GM12864 (cell line): ENCODE measurements at regions not wholly inside any gene's neighbourhood (a gene's known extent, or its start where the extent isn't known, plus 50 kb on each side); places are given as distances from the start of the nearest gene placed in this dataset.

Experiments used
- DNase-seq: peaks from one replicate; pipeline ENCODE4 v3.0.0-alpha.2; 2011; ENCODE audit warnings: low read depth
- H3K4me3 ChIP-seq: 2 replicates; pipeline ENCODE4 v1.5.1; 2011; ENCODE audit warnings: mild to moderate bottlenecking, low read depth, low read length, control low read depth
- CTCF ChIP-seq: IDR thresholded peaks from 2 replicates; pipeline ENCODE4 v1.5.1; 2011; ENCODE audit warnings: low read depth, mild to moderate bottlenecking, moderate library complexity, low read length, control low read depth, inconsistent platforms; ENCODE audit errors: missing control alignments

GRCh38 chr16:47947723-47948122 is 208.1 kb downstream of the ABCC12 start:
- no peak for DNase-seq
- no peak overlapping the region for H3K4me3 ChIP-seq
- no peak for TF ChIP-seq CTCF

- no peak for DNase-seq
- no peak overlapping the region for H3K4me3 ChIP-seq
- TF ChIP-seq CTCF = no peak
Measured at GRCh38 chr16:47946092-47946491, 209.7 kb downstream of the ABCC12 start.

GRCh38 chr16:47944589-47944988 is 211.2 kb downstream of the ABCC12 start:
- no peak overlapping the region for H3K4me3 ChIP-seq
- no peak for TF ChIP-seq CTCF
- no peak for DNase-seq

- no peak for TF ChIP-seq CTCF
- no peak for DNase-seq
- H3K4me3 ChIP-seq = no peak overlapping the region
Measured at GRCh38 chr16:47943235-47943634, 212.6 kb downstream of the ABCC12 start.

- no peak for DNase-seq
- no peak overlapping the region for H3K4me3 ChIP-seq
- TF ChIP-seq CTCF = no peak
Measured at GRCh38 chr16:47940466-47940865, 215.3 kb downstream of the ABCC12 start.

GRCh38 chr16:47939680-47940079 is 216.1 kb downstream of the ABCC12 start:
- H3K4me3 ChIP-seq = no peak overlapping the region
- TF ChIP-seq CTCF = no peak
- DNase-seq = no peak

- no peak for DNase-seq
- no peak for TF ChIP-seq CTCF
- no peak overlapping the region for H3K4me3 ChIP-seq
Measured at GRCh38 chr16:47938272-47938671, 217.5 kb downstream of the ABCC12 start.
